ENCODE measurements at regions not wholly inside any gene's neighbourhood (a gene's known extent, or its start where the extent isn't known, plus 50 kb on each side); places are given as distances from the start of the nearest gene placed in this dataset.

GRCh38 chr10:128281861-128282260 is 155.6 kb upstream of the MKI67 start:
- DNase-seq (ENCODE audit: low read depth in 2 of 2) = no peak

GRCh38 chr10:128286141-128286761 is 160.0 kb upstream of the MKI67 start:
- no peak for DNase-seq (ENCODE audit: low read depth in 2 of 2)

- DNase-seq (ENCODE audit: low read depth in 2 of 2) = no peak
These were observed 160.7 kb upstream of the MKI67 start for GRCh38 chr10:128286762-128287500.

GRCh38 chr10:128287921-128288320 is 161.7 kb upstream of the MKI67 start:
- no peak for DNase-seq (ENCODE audit: low read depth in 2 of 2)

- no peak for DNase-seq (ENCODE audit: low read depth in 2 of 2)
These were observed 163.4 kb upstream of the MKI67 start for GRCh38 chr10:128289621-128290020.

- no peak for DNase-seq (ENCODE audit: low read depth in 2 of 2)
These were observed 168.8 kb upstream of the MKI67 start for GRCh38 chr10:128295003-128295402.

- DNase-seq (ENCODE audit: low read depth in 2 of 2) = no peak
These were observed 170.2 kb upstream of the MKI67 start for GRCh38 chr10:128296253-128297007.

GRCh38 chr10:128297709-128298378 is 171.6 kb upstream of the MKI67 start:
- DNase-seq (ENCODE audit: low read depth in 2 of 2) = no peak

- no peak for DNase-seq (ENCODE audit: low read depth in 2 of 2)
These were observed 172.4 kb upstream of the MKI67 start for GRCh38 chr10:128298587-128298986.

- no peak for DNase-seq (ENCODE audit: low read depth in 2 of 2)
These were observed 174.1 kb upstream of the MKI67 start for GRCh38 chr10:128300290-128300824.

GRCh38 chr10:128301051-128301450 is 174.8 kb upstream of the MKI67 start:
- DNase-seq (ENCODE audit: low read depth in 2 of 2) = no peak

- DNase-seq (ENCODE audit: low read depth in 2 of 2) = no peak
These were observed 176.6 kb upstream of the MKI67 start for GRCh38 chr10:128302808-128303207.

- no peak for DNase-seq (ENCODE audit: low read depth in 2 of 2)
These were observed 178.0 kb upstream of the MKI67 start for GRCh38 chr10:128304271-128304670.

- DNase-seq (ENCODE audit: low read depth in 2 of 2) = no peak
These were observed 179.6 kb upstream of the MKI67 start for GRCh38 chr10:128305601-128306345.

- DNase-seq (ENCODE audit: low read depth in 2 of 2) = no peak
These were observed 180.3 kb upstream of the MKI67 start for GRCh38 chr10:128306535-128306934.

- no peak for DNase-seq (ENCODE audit: low read depth in 2 of 2)
These were observed 180.7 kb upstream of the MKI67 start for GRCh38 chr10:128306966-128307365.

- no peak for DNase-seq (ENCODE audit: low read depth in 2 of 2)
These were observed 181.6 kb upstream of the MKI67 start for GRCh38 chr10:128307820-128308219.

GRCh38 chr10:128310971-128311658 is 184.9 kb upstream of the MKI67 start:
- DNase-seq (ENCODE audit: low read depth in 2 of 2) = no peak

GRCh38 chr10:128312250-128312649 is 186.0 kb upstream of the MKI67 start:
- no peak for DNase-seq (ENCODE audit: low read depth in 2 of 2)

- no peak for DNase-seq (ENCODE audit: low read depth in 2 of 2)
These were observed 188.5 kb upstream of the MKI67 start for GRCh38 chr10:128314686-128315085.
